HG02763 (cell line): ENCODE measurements at regions not wholly inside any gene's neighbourhood (a gene's known extent, or its start where the extent isn't known, plus 50 kb on each side); places are given as distances from the start of the nearest gene placed in this dataset.

Source experiments
- ATAC-seq: cut with Tn5 transposase; IDR thresholded peaks from one replicate; pipeline ENCODE4 v1.9.1; 2021; ENCODE audit warnings: mild to moderate bottlenecking, moderate library complexity; ENCODE audit not compliant: unreplicated experiment

DNA sequence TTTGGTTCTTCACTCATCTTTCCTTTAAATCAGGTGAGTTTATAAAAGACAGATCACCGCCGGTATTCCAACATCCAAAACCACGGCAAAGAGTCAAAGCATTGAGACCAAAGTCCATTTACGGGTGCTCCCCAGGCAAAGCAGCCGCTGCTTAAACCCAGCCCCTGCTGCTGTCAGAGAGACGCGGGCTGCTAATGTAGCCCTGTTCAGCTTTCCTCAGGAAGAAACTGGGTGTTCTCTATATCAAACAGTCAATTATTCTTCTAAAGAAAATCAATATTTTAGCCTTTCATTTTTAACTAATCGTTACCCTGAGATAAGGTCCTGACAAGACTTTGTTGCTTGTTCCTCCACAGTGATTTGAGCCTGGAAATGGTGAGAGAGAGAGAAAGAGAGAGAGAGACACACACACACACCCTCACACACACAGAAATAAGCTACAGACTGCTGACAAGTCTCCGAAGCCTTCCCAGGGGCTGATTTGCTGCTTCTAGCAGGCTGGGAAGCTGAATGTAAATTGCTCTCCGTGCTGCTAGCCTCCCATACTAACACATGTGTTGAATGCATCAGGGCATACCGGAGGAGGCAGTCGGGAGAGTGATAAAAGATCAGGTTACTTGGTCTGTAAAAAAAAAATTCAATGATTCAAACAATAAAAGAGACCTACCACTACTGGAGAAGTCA, 183.0 kb upstream of the ANK3 start:
- ATAC-seq: no peak

DNA sequence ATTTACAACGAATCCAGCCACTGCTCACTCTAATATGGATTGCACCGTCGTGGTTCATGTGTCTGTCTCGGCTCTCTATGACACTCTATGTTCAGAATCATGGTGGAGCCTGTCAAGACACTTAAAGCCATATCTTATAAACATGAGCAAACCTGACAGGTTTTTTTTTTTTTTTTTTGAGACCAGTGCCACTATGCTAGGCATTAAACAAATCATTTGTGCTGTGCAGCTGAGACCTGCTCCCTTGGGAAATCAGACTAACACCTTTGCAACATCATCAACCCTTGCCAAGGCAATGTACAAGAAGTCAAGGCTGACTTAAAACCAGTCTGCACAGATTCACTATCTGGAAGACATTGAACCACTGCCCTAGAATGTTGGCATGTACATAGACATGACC, 181.2 kb upstream of the ANK3 start:
- no peak for ATAC-seq

DNA sequence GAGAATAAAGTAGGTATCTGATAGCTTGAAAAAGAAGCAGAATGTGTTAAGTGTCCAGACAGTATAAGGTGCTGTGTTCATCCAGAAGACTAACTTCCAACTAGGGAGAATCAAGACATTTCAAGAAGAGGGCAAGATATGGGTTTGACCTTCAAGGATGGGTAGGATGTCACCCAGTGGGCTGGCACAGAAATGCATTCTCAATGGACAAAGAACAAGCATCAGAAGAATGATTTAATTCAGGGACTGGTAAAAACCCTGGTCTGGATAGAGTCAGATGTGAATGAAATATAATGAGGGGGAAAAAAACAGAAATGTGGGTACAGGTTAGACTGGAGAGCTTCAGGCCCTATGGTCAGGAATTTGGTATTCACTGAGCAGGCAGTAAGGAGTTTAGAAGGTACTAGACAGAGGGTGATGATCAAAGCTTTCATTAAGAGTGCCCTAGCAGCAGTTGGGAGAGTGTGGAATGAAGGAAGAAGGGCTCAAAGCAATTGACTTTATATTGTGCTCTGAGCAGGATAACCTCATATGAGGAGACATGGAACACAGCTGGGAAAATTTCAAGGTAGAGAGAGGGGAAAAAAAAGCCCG, 180.7 kb upstream of the ANK3 start:
- ATAC-seq: no peak

DNA sequence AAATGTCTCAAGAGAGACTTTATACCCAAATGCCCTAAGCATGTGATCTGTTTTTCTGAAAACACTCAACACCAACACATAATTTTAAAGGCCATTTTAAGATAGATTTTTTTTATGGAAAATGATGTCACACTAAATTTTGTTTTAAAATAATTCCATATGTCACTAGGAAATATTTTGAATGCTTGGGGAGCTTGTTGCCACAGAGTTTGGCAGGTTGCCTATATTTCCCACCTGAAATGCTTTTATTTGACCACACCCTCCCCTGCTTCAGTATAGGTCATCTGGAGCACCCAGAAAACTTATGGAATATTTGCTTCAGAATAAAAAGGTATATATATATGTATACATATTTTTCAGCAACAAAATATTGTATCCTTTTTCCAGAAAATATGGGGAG, 180.0 kb upstream of the ANK3 start:
- no peak for ATAC-seq

DNA sequence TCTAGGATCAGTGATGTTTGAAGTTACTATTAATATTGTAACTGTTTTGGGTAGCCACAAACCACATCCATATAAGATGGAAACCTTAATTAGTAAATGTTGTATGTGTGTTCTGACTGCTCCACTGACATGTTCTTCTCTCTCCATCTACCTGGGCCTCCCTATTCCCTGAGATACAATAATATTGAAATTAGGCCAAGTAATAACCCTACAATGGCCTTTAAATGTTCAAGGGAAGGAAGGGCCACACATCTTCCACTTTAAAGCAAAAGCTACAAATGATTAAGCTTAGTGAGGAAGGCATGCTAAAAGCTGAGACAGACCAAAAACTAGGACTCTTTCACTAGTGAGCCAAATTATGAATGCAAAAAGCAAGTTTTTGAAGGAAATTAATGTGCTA, 176.4 kb upstream of the ANK3 start:
- ATAC-seq: no peak

DNA sequence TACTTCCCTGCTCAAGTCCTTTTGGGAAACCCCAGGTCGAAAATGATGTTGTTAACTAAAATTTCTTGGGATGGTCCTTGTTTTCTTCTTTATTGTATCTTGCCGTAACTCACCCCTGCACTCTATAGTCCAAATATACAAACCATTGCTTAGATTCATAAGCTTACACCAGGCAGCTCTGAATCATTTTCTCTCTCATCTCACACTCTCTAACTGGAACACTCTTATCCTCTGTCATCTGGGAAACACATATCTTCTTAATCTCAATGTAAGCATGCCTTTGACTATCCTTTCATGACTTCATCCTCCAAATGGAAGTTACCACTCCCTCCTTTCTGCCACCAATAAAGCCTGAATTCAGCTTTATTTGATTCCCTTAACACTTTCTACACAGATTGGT, 175.8 kb upstream of the ANK3 start:
- no peak for ATAC-seq

DNA sequence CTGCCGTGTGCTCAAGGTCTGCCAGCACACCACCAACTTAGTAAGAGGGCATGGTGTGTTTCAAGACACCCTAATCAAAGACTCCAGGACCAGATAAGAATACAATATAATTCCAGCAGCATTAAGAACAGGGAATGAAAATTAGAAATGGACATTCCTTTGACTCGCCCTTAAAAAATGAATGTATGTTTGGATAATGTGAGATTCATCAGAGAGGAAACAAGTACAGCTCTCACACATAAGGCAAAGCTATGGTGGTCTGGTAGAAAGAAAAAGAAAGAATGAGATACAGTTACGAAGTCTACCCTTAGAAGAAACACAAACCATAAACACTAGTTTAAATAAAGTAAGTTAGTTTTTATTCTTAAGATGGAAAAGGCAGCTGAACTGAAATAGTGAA, 174.8 kb upstream of the ANK3 start:
- no peak for ATAC-seq

DNA sequence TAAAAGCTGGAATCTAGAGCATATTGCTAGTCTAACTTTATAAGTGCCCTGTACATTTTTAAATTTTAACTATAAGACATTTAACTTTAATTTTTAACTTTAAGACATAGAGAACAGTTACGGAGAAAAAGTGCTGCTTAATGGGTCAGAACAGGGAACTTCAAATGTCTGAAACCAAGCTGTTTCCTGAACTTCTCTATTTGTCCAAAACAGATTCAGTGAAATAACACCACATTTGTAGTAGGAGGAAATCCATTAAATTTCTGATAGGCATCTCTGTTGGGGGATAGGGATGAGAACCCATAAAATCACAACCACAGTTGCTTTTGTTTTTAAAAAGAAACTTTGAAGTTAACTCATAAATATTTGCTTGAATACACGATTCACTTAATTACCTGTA, 170.8 kb upstream of the ANK3 start:
- ATAC-seq: no peak

DNA sequence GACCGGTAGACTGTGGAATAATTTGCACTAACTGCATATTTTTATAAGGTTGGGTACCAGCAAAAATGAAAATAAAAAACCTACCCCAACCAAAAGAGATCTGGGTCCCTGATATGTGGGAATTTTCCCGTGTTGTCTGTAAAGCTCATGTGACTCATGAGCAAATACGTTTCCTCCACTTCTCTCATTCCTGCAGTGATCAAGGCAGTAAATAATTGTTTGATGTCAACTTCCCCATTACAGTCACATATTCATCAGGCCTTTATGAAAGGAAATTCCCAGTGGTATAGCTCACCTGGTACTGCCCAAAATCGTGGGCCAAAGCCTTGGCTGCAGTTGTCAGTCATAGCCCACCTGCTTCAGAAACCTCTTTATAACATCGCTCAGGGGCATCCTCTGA, 166.0 kb upstream of the ANK3 start:
- ATAC-seq: no peak

DNA sequence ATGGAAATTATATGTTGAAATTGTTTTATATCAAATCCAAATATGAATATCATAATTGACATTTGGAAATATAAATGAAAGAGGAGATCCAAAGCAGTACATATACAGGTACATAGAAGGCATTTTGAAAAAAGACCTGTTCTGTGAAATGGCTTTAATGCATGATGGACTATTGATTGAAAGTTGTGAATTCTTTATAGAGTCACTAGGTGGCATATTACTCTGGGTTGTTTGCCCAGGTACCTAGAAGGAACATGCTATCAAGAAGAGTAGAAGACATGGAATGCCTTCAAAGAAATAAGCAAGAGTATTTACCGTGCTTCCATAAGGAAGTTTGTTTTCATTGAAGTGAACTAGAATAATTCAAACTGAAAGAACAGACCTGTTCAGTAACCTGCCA, 160.0 kb upstream of the ANK3 start:
- ATAC-seq: no peak

DNA sequence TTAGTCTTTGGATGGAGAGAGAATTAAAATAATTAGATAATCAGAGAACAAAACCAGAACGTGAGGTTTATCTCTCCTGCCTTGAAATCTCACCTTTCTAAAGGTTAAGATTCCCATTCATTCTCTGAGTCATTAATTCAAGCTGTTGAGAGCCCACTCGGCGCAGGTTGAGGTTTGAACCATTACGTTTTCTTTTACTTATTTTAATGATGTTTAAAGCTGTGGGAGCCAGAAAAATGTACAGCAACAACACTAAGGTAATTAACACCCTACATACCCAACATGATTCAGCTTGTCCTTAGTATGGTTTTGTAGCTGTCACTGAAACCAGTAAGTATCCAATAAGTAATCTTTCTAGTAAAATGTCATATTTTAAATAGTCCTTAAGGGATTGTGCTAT, 153.0 kb upstream of the ANK3 start:
- ATAC-seq: no peak

DNA sequence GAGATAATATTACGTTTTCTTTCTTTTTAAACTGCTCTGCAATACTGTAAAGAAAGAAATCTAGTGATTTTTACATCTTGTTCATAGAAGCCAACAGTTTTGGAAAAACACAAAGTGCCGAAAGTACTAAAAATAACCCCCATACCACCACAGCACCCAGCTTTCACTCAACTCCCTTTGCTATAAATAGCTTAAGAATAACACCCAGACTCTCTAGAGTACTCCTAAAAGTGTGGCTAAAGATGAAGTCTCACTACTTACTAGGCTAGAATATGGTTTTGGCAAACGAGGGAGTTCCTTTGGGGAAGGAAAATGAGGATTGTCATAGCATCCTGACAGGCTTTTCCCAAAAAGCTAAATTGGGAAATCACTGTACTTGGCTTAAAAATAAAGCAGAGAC, 151.8 kb upstream of the ANK3 start:
- no peak for ATAC-seq

DNA sequence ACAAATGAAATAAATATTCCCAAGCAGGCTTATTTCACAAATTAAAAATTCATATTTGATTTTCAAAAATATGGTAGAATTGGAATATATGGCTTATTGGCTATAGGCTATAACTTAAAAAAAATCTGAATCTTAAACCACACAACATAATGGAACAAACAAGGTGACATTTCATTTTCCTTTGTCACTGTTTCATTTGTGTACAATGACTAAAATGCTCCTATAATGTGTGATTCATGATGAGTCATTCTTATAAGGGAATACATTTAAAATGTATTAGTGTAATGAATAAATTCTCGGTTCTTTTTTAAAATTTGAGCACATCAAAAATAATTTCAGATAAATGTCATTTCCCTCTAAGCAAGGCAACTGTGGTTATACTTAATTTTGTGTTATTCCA, 148.0 kb upstream of the ANK3 start:
- no peak for ATAC-seq

DNA sequence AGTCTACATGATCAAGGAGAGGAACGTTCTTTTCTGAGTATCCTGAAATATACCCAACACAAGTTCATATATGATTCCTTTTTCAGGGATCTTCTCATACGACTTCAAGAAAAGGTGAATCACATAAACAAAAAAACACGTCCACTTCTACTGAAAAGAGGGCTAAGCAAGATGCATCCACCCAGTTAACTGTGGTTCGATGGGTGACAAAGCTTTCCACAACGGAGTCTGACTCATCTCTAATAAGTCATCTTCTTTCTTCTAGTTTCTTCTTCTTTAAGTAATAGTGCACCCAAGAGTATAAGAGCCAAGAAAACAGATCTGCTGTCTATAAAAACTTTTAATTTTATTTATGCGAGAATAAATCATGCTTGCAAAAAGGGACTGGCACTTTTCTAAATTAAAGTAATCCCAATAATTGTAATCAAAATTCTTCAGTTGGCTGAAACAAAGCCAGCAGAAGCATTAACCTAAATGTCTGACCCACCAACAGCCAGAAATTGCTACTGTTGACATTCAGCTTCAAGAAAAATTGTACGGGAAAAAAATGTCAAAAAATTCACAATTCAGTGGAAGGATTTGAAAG, 146.9 kb upstream of the ANK3 start:
- ATAC-seq: no peak

DNA sequence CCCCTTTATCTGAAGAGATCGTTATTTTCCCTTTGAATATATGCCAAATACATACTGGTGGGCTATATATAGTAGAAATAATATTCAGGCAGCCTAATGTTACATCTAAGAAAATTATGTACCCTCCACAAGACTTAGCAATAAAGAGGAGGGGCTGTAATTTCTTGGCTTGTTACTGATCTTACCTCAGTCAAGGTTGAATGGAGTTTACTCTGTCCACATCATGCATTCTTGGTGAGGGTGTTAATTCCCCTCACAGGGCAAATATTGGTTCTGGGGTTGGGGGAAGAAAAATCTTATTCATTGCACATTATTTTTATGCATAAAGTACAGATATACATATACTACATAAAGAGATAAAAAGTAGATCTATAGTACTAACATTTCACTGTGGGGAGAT, 145.8 kb upstream of the ANK3 start:
- ATAC-seq: no peak

DNA sequence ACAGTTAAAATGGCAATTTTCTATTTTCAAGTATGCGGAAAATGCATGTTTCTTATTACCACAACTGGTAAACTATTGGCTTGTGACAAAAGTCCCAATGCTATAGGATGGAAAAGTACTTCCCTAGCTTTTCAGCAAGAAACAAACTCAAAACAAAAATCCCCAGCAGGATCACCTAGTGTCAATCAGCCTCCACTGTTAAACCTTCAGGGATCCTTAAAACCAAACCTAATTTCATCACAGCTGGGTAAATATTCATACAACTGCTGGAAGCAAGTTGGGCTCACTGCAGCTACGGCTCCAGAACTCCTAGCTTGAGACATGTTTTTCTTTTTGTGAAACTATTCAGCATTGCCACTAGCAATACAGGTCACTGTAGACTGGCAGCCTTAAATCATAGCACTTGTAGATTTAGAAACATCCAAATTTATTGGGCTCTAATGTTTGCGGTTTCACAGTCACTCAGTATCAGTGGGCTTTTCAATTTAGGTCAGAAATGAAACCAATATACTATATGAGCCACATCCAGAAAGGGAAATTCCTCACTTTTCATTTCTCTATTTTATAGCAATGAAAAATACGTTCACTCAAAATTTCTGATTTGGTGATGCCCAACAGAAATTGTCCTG, 145.2 kb upstream of the ANK3 start:
- ATAC-seq: no peak

DNA sequence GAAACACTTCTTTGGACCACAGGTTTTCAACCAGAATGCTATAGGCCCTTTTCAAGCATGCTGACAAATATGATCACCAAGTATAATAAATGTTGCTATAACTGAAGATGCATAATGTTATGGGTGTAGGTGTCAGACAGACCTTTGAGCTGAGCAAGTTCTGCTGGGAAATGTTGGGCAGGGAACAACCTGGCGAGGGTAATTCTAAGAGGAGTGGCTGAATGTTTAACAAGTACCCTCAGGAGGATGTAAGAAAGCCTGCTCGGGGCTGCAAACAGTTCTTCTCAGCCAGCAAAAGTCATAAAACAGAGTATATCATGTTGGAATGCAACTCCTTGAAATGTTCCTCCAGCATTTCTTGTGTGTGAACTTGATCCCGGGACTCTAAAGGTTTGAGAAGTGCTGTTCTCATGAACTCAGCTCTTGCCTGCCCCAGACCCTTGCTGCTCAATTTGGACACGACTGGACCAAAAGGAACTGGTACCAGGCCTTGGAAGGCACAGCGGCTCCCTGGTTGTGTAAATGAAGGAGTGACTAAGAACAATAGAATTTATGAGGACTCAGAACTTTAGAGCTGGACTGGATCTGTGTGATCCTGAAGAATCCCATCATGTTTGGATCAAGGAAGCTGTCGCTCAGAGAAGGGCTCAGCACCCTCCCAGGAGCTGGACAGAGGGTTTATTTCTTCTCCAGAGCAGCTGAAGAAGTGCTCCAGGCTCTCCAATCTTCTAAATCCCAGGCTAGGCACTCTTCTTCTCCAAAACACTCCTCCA, 143.2 kb upstream of the ANK3 start:
- no peak for ATAC-seq

DNA sequence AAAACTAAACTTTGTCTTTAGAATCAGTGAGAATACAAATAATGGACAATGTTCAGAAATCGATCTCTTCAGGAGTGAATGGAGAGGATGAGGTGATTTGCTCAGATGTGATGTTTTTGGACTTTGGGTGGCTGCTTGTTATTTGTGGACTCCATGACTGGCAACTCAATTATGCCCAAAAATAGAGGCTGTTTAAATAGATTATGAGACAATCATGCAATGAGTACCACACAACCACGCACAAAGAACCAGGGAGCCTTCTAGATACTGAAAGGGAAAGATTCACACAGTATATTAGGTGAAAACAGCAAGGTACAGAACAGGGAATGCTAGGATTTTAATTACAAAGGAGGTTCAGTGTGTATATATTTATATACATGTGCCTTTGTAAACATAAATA, 141.3 kb upstream of the ANK3 start:
- no peak for ATAC-seq

DNA sequence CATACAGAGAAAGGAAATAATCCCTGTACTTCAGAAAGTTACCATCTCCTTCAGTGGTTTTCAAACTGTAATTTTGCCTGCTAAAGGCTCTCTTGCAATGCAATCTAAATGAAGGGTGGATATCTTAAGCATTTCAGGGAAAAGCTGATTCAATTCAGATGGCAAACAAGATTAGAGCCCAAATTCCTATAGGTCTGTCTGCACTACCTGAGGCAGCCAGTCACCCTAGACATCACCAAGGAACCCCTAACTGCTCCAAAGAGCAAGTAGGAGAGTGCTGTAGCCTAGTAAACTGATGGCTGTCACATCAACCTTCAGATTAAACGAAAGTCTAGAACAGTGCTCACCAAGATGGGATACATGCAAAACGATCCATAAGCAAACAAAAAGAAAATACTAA, 138.0 kb upstream of the ANK3 start:
- no peak for ATAC-seq

DNA sequence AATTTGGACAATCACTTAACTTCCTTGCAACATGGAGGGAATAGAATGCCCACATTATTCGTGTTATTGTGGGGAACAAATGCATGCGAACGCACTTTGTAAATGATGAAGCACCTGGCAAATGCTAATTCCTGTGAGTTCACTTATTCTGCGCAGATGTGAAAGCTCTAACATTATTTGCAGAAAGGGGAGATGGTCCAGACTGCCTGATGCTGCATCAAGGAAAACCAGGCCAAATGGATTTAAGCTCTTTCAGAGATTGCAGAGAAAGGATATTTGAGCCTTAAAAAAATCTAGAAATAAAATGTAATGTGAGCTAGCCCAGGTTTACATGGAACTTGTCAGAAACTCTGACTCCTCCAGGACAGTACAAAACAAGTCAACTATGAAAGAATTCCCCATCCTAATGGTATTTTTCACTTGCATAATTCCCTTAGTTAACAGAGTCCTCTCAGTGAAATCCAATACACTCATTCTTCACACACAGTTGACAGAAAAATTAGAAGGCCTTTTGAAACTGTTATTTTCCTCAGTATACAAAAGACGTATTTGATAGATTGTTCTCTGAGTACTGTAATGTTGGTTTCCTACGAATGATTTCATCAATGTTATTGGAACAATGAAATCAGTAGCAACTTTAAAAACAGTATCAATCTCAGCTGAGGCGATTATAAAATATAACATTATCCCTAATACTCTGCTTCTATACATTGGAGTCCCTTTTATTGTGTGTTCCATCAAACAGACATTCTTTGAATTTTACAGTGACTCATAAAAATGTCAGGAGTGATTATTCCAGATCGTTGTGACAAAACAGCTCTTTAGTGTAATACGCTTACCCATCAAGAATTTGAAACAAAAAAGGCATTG, 136.3 kb upstream of the ANK3 start:
- no peak for ATAC-seq

DNA sequence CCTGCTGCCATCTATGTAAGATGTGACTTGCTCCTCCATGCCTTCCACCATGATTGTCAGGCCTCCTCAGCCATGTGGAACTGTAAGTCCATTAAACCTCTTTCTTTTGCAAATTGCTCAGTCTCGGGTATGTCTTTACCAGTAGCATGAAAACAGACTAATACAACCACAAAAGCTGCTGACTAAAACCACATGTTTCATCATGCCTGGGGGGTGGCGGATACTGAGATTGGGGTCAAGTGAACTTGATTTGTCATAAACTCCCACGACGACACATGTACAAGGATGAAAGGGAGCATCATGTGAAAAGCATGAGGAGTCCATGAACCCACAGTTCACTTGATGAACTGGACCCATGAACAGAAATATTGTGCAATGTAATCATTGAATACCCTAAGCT, 134.9 kb upstream of the ANK3 start:
- ATAC-seq: no peak
